GM12878 (cell line): ENCODE measurements at regions not wholly inside any gene's neighbourhood (a gene's known extent, or its start where the extent isn't known, plus 50 kb on each side); places are given as distances from the start of the nearest gene placed in this dataset.
A peak's percentile ranks its signal among the peaks of the same experiment; 100 is the strongest.

Experiments
- ATF3 ChIP-seq: IDR thresholded peaks from 2 replicates; pipeline ENCODE4 v1.6.1; 2011; ENCODE audit warnings: low read depth, mild to moderate bottlenecking, low read length, moderate library complexity, borderline replicate concordance; ENCODE audit errors: extremely low read depth
- BHLHE40 ChIP-seq, 2 experiments: fragments of 450-650 bp in 1 of 2; IDR thresholded peaks; 2 replicates each; pipeline ENCODE4 v1.6.1; 2011 to 2017; ENCODE audit warnings: low read depth in 2 of 2, borderline replicate concordance in 1 of 2, improper control_type of control experiment in 1 of 2, low read length in 1 of 2, mild to moderate bottlenecking in 1 of 2
- DPF2 ChIP-seq: fragments of 450-650 bp; IDR thresholded peaks from 2 replicates; pipeline ENCODE4 v1.6.1; 2017; ENCODE audit warnings: mild to moderate bottlenecking
- ELK1 ChIP-seq: IDR thresholded peaks from 2 replicates; pipeline ENCODE4 v1.6.1; 2012; ENCODE audit warnings: low read depth, low read length, improper control_type of control experiment
- POLR2A ChIP-seq: IDR thresholded peaks from 2 replicates; pipeline ENCODE4 v1.6.1; 2011; ENCODE audit warnings: low read depth, mild to moderate bottlenecking, low read length
- POLR2AphosphoS2 ChIP-seq: IDR thresholded peaks from 2 replicates; pipeline ENCODE4 v1.6.1; 2011; ENCODE audit warnings: low read depth, mild to moderate bottlenecking, low read length, improper control_type of control experiment, moderate library complexity
- RBBP5 ChIP-seq: fragments of 200-600 bp; sonication (generic); conservative IDR thresholded peaks from 2 replicates; pipeline ENCODE4 v1.6.1; 2016
- SIN3A ChIP-seq: IDR thresholded peaks from 2 replicates; pipeline ENCODE4 v1.6.1; 2012; ENCODE audit warnings: low read depth, low read length, improper control_type of control experiment
- SPI1 ChIP-seq: IDR thresholded peaks from 2 replicates; pipeline ENCODE4 v1.6.1; 2011; ENCODE audit warnings: low read depth, mild to moderate bottlenecking, low read length, moderate library complexity, borderline replicate concordance; ENCODE audit not compliant: insufficient read depth
- USF2 ChIP-seq: IDR thresholded peaks from 2 replicates; pipeline ENCODE4 v1.6.1; 2011; ENCODE audit warnings: low read depth, low read length, improper control_type of control experiment, borderline replicate concordance
- TF ChIP-seq, protein P1 (sequence below), 3 experiments: IDR thresholded peaks in 2 of 3; conservative IDR thresholded peaks in 1 of 3; 2 replicates each; pipeline ENCODE4 v1.5.1; 2011; ENCODE audit warnings: low read depth in 3 of 3, low read length in 3 of 3, mild to moderate bottlenecking in 3 of 3, control low read depth in 2 of 3, moderate library complexity in 2 of 3, inconsistent platforms in 1 of 3, mixed read lengths in 1 of 3; ENCODE audit not compliant: control insufficient read depth in 2 of 3, insufficient read depth in 1 of 3; ENCODE audit errors: extremely low read depth in 1 of 3
- TF ChIP-seq, protein P2 (sequence below): fragments of 450-650 bp; IDR thresholded peaks from 2 replicates; pipeline ENCODE4 v1.6.1; 2017; ENCODE audit warnings: mild to moderate bottlenecking, moderate library complexity

GRCh38 chr16:85176541-85177447 lies 64.5 kb upstream of the CIBAR2 start:
- TF ChIP-seq USF2 (no peak), SIN3A (no peak), POLR2A (no peak), SPI1 (no peak), ATF3 (no peak), POLR2AphosphoS2 (no peak), DPF2 (no peak), RBBP5 (no peak), BHLHE40 (IDR thresholded peaks at IDR 0.05; ENCODE audit: borderline replicate concordance in 1 of 2, low read depth in 2 of 2, low read length in 1 of 2) (peak in 1 of 2 experiments; percentile 39; a peak in 1 of 4 replicates), ELK1 (no peak)
- TF ChIP-seq, protein P1, sequence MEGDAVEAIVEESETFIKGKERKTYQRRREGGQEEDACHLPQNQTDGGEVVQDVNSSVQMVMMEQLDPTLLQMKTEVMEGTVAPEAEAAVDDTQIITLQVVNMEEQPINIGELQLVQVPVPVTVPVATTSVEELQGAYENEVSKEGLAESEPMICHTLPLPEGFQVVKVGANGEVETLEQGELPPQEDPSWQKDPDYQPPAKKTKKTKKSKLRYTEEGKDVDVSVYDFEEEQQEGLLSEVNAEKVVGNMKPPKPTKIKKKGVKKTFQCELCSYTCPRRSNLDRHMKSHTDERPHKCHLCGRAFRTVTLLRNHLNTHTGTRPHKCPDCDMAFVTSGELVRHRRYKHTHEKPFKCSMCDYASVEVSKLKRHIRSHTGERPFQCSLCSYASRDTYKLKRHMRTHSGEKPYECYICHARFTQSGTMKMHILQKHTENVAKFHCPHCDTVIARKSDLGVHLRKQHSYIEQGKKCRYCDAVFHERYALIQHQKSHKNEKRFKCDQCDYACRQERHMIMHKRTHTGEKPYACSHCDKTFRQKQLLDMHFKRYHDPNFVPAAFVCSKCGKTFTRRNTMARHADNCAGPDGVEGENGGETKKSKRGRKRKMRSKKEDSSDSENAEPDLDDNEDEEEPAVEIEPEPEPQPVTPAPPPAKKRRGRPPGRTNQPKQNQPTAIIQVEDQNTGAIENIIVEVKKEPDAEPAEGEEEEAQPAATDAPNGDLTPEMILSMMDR (IDR thresholded peaks at IDR 0.05 in 2 of 3, conservative IDR thresholded peaks at IDR 0.05 in 1 of 3; ENCODE audit: control insufficient read depth in 2 of 3, extremely low read depth in 1 of 3, insufficient read depth in 1 of 3, low read depth in 3 of 3, low read length in 3 of 3) = no peak
- TF ChIP-seq, protein P2, sequence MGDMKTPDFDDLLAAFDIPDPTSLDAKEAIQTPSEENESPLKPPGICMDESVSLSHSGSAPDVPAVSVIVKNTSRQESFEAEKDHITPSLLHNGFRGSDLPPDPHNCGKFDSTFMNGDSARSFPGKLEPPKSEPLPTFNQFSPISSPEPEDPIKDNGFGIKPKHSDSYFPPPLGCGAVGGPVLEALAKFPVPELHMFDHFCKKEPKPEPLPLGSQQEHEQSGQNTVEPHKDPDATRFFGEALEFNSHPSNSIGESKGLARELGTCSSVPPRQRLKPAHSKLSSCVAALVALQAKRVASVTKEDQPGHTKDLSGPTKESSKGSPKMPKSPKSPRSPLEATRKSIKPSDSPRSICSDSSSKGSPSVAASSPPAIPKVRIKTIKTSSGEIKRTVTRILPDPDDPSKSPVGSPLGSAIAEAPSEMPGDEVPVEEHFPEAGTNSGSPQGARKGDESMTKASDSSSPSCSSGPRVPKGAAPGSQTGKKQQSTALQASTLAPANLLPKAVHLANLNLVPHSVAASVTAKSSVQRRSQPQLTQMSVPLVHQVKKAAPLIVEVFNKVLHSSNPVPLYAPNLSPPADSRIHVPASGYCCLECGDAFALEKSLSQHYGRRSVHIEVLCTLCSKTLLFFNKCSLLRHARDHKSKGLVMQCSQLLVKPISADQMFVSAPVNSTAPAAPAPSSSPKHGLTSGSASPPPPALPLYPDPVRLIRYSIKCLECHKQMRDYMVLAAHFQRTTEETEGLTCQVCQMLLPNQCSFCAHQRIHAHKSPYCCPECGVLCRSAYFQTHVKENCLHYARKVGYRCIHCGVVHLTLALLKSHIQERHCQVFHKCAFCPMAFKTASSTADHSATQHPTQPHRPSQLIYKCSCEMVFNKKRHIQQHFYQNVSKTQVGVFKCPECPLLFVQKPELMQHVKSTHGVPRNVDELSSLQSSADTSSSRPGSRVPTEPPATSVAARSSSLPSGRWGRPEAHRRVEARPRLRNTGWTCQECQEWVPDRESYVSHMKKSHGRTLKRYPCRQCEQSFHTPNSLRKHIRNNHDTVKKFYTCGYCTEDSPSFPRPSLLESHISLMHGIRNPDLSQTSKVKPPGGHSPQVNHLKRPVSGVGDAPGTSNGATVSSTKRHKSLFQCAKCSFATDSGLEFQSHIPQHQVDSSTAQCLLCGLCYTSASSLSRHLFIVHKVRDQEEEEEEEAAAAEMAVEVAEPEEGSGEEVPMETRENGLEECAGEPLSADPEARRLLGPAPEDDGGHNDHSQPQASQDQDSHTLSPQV = no peak
